ENCODE measurements at regions not wholly inside any gene's neighbourhood (a gene's known extent, or its start where the extent isn't known, plus 50 kb on each side); places are given as distances from the start of the nearest gene placed in this dataset.

GRCh38 chr18:53789376-53790247 is 434.9 kb downstream of the MBD2 start:
- Histone ChIP-seq H3K36me3 (ENCODE audit: insufficient read depth, low read length) (no peaks in the 10 kb centered on the region), H3K79me2 (ENCODE audit: insufficient read depth, low read length) (no peaks in the 10 kb centered on the region), H4K20me1 (ENCODE audit: insufficient read depth, low read length) (no peaks in the 10 kb centered on the region), H3K4me1 (ENCODE audit: insufficient read depth, low read length) (no peaks in the 10 kb centered on the region), H3K4me2 (ENCODE audit: insufficient read depth, low read length) (no peak overlapping the region), H3K9me3 (ENCODE audit: low read depth, low read length) (no peaks in the 10 kb centered on the region), H3K27me3 (ENCODE audit: insufficient read depth, low read length) (no peaks in the 10 kb centered on the region), H2AFZ (ENCODE audit: low read length) (no peak overlapping the region), H3K4me3 (ENCODE audit: insufficient read depth, low read length) (no peak overlapping the region), H3K27ac (ENCODE audit: low read depth, low read length) (no peak overlapping the region)
- TF ChIP-seq CTCF (IDR thresholded peaks at IDR 0.05; ENCODE audit: extremely low read depth, low read depth, low read length): no peak
- DNase-seq (ENCODE audit: insufficient read length, low spot score, missing footprints): no peak

GRCh38 chr18:53785811-53786210 is 438.7 kb downstream of the MBD2 start:
- no peaks in the 10 kb centered on the region for H3K4me1 ChIP-seq (ENCODE audit: insufficient read depth, low read length)
- H3K27me3 ChIP-seq (ENCODE audit: insufficient read depth, low read length): no peaks in the 10 kb centered on the region
- H3K27ac ChIP-seq (ENCODE audit: low read depth, low read length): no peak overlapping the region
- no peak for DNase-seq (ENCODE audit: insufficient read length, low spot score, missing footprints)
- no peak overlapping the region for H3K4me2 ChIP-seq (ENCODE audit: insufficient read depth, low read length)
- H4K20me1 ChIP-seq (ENCODE audit: insufficient read depth, low read length): no peaks in the 10 kb centered on the region
- H3K4me3 ChIP-seq (ENCODE audit: insufficient read depth, low read length): no peak overlapping the region
- TF ChIP-seq CTCF (IDR thresholded peaks at IDR 0.05; ENCODE audit: extremely low read depth, low read depth, low read length): no peak
- H3K36me3 ChIP-seq (ENCODE audit: insufficient read depth, low read length): no peaks in the 10 kb centered on the region
- H3K9me3 ChIP-seq (ENCODE audit: low read depth, low read length): no peaks in the 10 kb centered on the region
- no peak overlapping the region for H2AFZ ChIP-seq (ENCODE audit: low read length)
- H3K79me2 ChIP-seq (ENCODE audit: insufficient read depth, low read length): no peaks in the 10 kb centered on the region

- no peak overlapping the region for H3K4me3 ChIP-seq (ENCODE audit: insufficient read depth, low read length)
- no peak overlapping the region for H3K4me2 ChIP-seq (ENCODE audit: insufficient read depth, low read length)
- H3K79me2 ChIP-seq (ENCODE audit: insufficient read depth, low read length): no peaks in the 10 kb centered on the region
- H4K20me1 ChIP-seq (ENCODE audit: insufficient read depth, low read length): no peaks in the 10 kb centered on the region
- H3K27ac ChIP-seq (ENCODE audit: low read depth, low read length): no peak overlapping the region
- H3K36me3 ChIP-seq (ENCODE audit: insufficient read depth, low read length): no peaks in the 10 kb centered on the region
- no peaks in the 10 kb centered on the region for H3K9me3 ChIP-seq (ENCODE audit: low read depth, low read length)
- no peaks in the 10 kb centered on the region for H3K4me1 ChIP-seq (ENCODE audit: insufficient read depth, low read length)
- no peak for TF ChIP-seq CTCF (IDR thresholded peaks at IDR 0.05; ENCODE audit: extremely low read depth, low read depth, low read length)
- no peaks in the 10 kb centered on the region for H3K27me3 ChIP-seq (ENCODE audit: insufficient read depth, low read length)
- DNase-seq (ENCODE audit: insufficient read length, low spot score, missing footprints): no peak
- H2AFZ ChIP-seq (ENCODE audit: low read length): no peak overlapping the region
These were observed 440.2 kb downstream of the MBD2 start for GRCh38 chr18:53784253-53784652.

- no peaks in the 10 kb centered on the region for H3K4me1 ChIP-seq (ENCODE audit: insufficient read depth, low read length)
- H2AFZ ChIP-seq (ENCODE audit: low read length): no peak overlapping the region
- H3K79me2 ChIP-seq (ENCODE audit: insufficient read depth, low read length): no peaks in the 10 kb centered on the region
- no peak for TF ChIP-seq CTCF (IDR thresholded peaks at IDR 0.05; ENCODE audit: extremely low read depth, low read depth, low read length)
- no peak overlapping the region for H3K27ac ChIP-seq (ENCODE audit: low read depth, low read length)
- H3K4me2 ChIP-seq (ENCODE audit: insufficient read depth, low read length): no peak overlapping the region
- no peaks in the 10 kb centered on the region for H4K20me1 ChIP-seq (ENCODE audit: insufficient read depth, low read length)
- no peaks in the 10 kb centered on the region for H3K36me3 ChIP-seq (ENCODE audit: insufficient read depth, low read length)
- no peaks in the 10 kb centered on the region for H3K9me3 ChIP-seq (ENCODE audit: low read depth, low read length)
- H3K27me3 ChIP-seq (ENCODE audit: insufficient read depth, low read length): no peaks in the 10 kb centered on the region
- no peak for DNase-seq (ENCODE audit: insufficient read length, low spot score, missing footprints)
- H3K4me3 ChIP-seq (ENCODE audit: insufficient read depth, low read length): no peak overlapping the region
These were observed 443.8 kb downstream of the MBD2 start for GRCh38 chr18:53780666-53781065.
